ENCODE measurements at regions not wholly inside any gene's neighbourhood (a gene's known extent, or its start where the extent isn't known, plus 50 kb on each side); places are given as distances from the start of the nearest gene placed in this dataset.
"Not testable (repeated sequence)": the region's sequence is repeated elsewhere in the genome, so short reads cannot be mapped to it uniquely, and the experiment has no call there.

- DNase-seq: no peak
These were observed 243.1 kb downstream of the EN1 start for GRCh38 chr2:118604371-118604770.

- DNase-seq: no peak
These were observed 248.3 kb downstream of the EN1 start for GRCh38 chr2:118599141-118599540.

- no peak for DNase-seq
These were observed 250.8 kb downstream of the EN1 start for GRCh38 chr2:118596620-118597019.

GRCh38 chr2:118593257-118593656, 254.2 kb downstream of the EN1 start:
- DNase-seq: no peak

DNA sequence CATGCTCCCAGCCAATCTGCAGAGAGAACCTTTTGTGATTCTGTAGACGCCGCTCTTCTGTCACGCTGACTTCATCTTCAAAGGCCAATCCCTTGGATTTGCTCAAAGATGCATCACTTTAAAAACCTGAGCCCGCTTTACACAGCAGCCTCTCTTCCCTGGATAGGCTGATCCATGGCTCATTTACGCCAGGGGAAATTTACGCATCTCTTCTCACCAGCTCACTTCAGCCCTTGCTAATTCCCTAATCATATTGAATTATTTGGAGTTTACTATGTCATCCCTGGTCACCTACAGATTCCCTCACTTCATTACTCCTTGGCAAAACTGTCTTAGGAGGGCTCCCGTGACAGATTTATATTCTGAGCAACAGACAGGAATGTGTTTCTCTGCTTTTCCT, 256.2 kb downstream of the EN1 start:
- DNase-seq: no peak

DNA sequence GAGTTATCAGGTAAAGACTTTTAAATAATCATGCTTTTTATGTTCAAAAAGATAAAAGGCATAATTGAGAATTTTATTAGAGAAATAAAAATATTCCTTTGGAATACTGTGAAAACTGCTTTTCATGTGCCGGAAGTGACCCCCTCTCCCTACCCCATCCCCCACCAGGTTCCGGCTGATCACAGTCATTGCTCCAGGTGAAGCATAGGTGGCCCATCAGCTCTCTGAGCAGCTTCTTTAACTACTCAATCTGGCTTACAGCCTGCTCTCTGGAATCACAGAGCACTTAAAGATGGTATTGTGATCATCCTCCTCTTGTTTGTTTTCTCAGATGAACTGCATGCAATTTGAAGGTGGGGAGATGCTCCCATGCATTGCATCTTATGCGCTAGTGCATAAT, 257.7 kb downstream of the EN1 start:
- DNase-seq: no peak

DNA sequence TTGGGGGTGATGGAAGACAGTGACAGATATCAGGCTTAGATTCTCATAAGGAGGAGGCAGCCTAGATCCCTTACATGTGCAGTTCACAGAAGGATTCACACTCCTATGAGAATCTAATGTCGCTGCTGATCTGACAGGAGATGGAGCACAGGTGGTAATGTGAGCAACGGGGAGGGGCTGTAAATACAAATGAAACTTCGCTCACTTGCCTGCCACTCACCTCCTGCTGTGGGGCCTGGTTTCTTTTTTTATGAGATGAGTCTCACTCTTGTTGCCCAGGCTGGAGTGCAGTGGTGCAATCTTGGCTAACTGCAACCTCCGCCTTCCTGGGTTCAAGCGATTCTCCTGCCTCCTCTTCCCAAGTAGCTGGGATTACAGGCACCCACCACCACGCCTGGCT, 258.6 kb downstream of the EN1 start:
- no peak for DNase-seq

DNA sequence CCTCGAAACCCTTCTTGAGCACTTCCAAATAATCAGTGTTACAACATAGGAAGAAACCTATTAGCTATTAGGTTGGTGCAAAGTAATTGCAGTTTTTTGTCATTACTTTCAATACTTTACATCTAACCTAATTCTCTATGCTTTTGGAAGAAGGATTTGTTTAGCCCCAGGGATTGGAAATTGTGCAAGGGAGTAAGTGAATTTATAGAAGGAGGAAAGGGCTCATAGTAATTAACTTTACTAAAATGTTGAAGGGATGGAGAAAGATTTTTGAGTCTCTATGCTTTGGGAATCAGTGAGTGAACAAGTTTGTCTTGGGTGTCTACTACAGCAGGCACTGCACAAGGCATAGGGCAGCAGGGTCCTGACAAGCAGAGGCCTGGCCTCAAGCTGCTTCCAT, 261.1 kb downstream of the EN1 start:
- DNase-seq: no peak

DNA sequence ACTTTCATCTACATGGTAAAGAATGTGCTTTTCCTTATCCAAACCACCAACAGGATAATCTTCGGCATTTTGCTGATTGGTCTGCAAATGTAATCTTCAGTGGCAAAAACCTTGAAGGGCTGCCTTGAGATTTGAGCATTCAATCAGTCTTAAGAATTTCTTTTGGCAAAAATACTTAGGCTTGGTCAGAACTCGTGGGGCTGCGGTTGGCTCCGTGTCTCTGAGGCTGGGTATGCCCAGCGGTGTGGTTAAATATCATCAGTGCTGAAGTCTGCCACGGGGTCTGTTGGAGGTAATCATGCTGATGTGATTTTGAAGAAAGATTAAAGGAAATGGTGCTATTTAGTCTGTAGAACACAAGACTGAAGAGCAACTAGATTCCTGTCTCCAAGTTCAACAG, 262.6 kb downstream of the EN1 start:
- DNase-seq: no peak

GRCh38 chr2:118584062-118584749, 263.2 kb downstream of the EN1 start:
- no peak for DNase-seq

DNA sequence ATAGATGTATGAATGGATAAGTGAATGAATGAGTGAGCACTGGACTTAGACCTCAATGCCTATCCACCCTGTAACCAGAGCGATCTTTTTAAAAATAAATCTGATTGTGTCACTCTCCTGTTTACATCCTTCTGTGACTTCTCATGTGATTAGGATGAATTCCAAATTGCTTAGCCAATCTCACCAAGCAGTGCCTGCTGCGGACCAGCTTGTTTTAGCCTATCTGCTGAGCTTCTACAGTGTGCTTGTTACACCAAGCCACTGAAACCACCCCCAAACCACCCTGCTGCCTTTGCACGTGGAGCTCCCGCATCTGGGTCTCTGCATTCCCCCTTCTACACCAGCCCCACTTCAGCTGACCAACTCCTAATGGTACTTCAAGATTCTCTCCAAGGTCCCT, 265.4 kb downstream of the EN1 start:
- DNase-seq: no peak

GRCh38 chr2:118580651-118581050, 266.8 kb downstream of the EN1 start:
- DNase-seq: no peak

DNA sequence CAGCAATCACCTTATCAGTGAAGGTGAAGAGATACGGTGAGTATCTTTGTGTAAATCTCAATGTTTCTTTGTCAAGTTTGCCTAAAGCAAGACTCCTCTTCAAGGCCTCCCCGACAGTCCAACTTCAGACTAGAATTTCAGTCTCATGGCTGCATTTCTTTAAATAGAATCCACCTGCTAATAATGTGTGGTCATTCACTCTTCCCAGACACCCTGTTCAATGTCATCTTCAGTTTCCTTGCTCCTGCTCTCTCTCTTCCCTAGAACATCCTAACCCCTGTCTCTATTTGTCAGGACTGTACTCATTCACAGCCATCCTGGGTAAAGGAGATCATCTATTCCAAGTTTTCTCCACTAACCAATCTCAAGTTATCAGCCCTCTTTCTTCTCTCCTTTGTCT, 267.3 kb downstream of the EN1 start:
- no peak for DNase-seq

DNA sequence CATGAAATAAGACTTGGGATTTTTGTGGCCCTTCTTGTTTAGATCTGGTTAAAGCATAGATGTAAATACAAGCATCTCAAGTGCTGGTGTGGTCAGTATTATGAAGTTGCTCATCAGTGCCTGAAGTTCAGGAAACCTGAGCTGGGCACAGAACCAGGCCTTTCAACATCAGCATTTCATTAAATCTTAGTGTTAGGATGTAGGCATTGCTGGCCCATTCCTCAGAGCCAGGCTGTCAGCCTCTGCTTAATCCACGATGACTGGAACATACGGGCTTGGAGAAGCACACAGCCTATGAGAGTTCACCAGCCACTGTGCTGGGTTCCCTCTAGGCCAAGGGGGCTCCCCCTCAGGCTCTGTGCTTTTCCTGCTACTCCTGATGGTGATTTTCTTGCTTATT, 270.2 kb downstream of the EN1 start:
- no peak for DNase-seq

DNA sequence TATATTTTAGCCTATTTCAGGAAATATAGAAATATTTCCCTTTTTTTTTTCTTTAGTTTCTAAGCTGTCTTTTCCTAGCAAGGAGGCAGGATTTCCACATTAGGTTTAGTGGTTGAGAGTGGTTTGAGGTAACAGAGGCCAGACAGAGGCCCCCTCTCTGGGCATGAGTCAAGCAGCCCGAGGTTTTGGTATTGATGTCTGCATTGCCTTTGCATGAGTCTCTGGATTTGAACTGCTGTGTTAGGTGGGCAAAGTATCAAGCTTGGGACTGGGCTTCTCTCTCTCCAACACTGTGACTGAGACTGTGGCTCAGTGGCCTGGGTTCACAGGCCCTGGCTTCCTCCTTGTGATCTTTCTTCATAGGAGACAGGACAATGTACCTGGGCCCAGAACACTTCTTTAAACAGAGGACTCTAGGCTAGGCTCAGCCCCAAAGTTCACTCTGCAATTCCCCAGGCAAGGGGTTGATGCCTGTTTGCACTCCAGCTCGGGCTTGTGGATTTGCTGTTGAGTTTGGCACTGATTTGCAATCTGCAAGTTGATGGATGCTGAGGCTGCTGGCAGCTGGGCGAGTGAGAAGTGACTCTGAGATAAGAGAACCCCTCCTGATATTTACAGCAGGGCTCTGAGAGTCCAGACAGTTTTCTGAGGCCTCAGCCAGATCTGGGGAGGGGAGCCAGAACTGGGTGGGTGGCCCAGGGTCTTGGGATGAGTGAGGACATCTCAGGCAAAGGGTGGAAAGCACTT, 271.2 kb downstream of the EN1 start:
- no peak for DNase-seq

- not testable (repeated sequence) for DNase-seq
These were observed 275.1 kb downstream of the EN1 start for GRCh38 chr2:118572380-118572779.

GRCh38 chr2:118569876-118570535, 277.4 kb downstream of the EN1 start:
- no peak for DNase-seq

DNA sequence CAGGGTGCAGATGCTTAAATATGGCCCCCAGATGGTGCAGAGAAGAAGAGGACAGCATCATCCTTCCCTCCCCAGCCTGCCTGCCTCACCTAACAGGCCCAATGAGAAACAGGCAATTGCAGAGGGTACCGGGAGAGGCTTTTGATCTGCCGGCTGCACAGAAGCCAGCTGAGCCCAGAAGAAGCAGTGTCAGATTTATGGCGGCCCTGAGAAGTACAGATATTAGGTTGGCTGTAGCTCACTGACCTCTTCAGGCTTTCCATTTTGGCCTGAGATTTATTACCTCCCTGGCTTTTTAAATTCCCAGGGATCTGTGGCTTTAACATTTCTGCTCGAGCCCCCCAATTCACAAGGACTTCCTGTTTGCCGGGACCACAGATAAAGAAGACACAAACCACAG, 278.7 kb downstream of the EN1 start:
- no peak for DNase-seq

DNA sequence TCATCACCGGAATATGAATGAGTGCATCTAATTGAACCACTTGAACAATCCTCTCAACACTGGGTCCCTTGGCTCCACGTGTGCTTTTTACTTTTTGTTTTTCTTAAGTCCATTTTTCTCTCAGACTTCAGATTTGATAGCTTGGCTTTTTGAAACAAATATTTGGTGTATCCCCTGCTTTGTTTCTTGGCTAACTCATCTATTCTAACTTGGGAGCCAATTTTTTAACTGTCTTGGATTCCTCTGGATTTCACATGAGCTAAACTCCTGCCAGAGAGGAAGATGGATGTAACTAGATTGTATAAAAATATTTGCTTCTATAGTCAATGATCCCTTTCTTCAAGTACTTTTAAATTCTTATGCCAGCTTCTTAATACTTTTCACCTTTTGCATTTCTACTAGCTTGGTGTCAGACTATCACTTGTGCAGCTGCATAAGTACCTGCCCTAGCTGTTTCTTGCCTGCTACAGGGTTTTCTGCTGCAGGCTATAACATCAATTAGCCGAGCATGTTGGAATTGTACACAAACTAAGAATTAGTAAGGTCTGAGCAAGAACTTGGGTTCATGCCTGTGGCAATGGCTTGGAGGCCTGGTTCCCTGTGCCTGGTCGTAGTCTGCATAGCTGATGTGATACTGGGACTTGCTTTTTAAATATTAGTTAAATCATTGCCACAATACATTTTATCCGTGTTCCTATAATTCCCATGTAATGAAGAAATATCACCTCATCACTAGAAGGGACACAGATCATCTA, 281.5 kb downstream of the EN1 start:
- DNase-seq: no peak

DNA sequence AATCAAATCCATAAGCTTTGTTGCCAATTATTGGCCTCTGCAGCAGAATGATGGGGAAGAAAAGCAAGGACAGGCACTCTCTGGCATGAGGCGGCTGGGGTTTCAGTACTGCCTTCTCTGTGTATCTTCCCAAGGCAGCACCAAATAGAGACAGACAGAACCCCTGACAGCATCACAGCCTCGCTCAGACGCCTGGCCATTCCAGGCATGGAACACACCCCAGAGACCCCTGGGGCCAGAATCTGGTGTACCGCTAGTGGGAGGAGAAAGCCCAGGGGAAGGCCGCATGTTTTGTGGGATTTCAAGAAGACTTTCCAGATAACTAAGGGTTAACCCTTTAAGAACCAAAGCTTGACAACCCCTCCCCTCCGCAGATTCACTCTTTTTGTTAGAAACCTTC, 282.1 kb downstream of the EN1 start:
- no peak for DNase-seq

DNA sequence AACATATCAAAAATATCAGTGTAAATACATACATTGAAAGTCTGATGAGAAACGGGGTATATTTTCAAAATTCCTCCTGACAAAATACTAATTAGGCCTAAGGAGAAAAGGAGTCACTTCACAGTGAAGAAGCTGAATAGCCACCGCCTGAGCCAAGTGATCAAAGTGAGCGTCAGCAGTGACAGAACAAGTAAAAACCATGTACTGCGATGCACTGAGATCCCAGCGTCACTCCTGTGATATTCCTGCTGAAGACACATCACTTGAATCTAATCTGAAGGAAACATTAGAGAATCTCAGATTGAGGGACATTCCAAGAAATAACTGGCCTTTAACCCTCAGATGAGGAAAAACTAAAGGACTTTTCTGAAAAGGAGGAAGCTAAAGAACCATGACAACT, 285.3 kb downstream of the EN1 start:
- no peak for DNase-seq

GRCh38 chr2:118558846-118559245, 288.6 kb downstream of the EN1 start:
- no peak for DNase-seq

GRCh38 chr2:118557791-118558190, 289.7 kb downstream of the EN1 start:
- DNase-seq: no peak

- DNase-seq: no peak
These were observed 290.4 kb downstream of the EN1 start for GRCh38 chr2:118557016-118557415.

All from GOT3 (cell line).